B cell (primary cell): ENCODE measurements at regions not wholly inside any gene's neighbourhood (a gene's known extent, or its start where the extent isn't known, plus 50 kb on each side); places are given as distances from the start of the nearest gene placed in this dataset.

Experiments used
- CTCF ChIP-seq: fragments of 200-600 bp; IDR thresholded peaks from one replicate; pipeline ENCODE4 v1.8.0; 2022; ENCODE audit warnings: antibody characterized with exemption, mild to moderate bottlenecking
- EZH2 ChIP-seq: IDR thresholded peaks from 2 replicates; pipeline ENCODE4 v1.6.1; 2012; ENCODE audit warnings: borderline replicate concordance, low read depth, mild to moderate bottlenecking, moderate library complexity, low read length; ENCODE audit not compliant: insufficient read depth, poor library complexity, severe bottlenecking

DNA sequence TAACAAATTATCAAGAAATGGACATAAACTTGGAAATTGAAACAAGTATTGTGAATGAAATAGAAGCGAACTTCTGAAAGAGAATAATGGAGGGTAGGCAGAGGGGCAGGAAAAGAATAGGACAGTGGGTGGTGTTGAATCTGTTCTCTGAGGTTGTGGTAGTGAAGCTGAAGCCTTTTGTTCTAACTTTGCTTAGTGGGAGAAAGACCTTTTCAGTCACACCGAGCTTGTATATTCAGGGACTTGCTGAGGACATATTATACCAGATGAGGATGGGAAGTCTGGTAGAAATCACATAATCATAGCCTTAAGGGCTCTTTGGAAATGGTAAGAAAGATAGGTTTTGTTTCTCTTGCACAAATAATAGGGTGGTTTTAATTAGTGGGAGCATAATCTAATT is 115.4 kb upstream of the NDST4 start:
- TF ChIP-seq CTCF: no peak
- TF ChIP-seq EZH2: no peak
